Caco-2 (cell line): ENCODE measurements at regions not wholly inside any gene's neighbourhood (a gene's known extent, or its start where the extent isn't known, plus 50 kb on each side); places are given as distances from the start of the nearest gene placed in this dataset.
A peak's percentile ranks its signal among the peaks of the same experiment; 100 is the strongest.

Experiments used
- BruUV-seq: library from RNA; stranded (reverse); fragments of 400-500 nt; replicated peaks from 2 replicates; lab custom pipeline; 2021; lab: Mats Ljungman, UMichigan
- CTCF ChIA-PET: fragments of 300-600 bp; sonication (Branson Sonifier 250); formaldehyde crosslinking; loops from one replicate; lab custom pipeline; 2022; ENCODE audit warnings: antibody characterized with exemption; lab: Charles Lee
- POLR2A ChIA-PET: fragments of 300-600 bp; sonication (Branson Sonifier 250); formaldehyde crosslinking; loops from one replicate; lab custom pipeline; 2022; ENCODE audit warnings: antibody characterized with exemption; lab: Charles Lee
- DNase-seq, 2 experiments: peaks; one replicate each; pipeline versions ENCODE4 v3.0.0 to v3.0.0-alpha.2; 2020 to 2022
- H3K27me3 ChIP-seq: replicated peaks from 2 replicates; pipeline ENCODE4 v1.6.0; 2011; ENCODE audit warnings: low read length; ENCODE audit not compliant: control insufficient read depth, insufficient read depth
- H3K36me3 ChIP-seq: 2 replicates; pipeline ENCODE4 v1.5.1; 2011; ENCODE audit warnings: low read length; ENCODE audit not compliant: control insufficient read depth, insufficient read depth
- H3K4me1 ChIP-seq: fragments of 250-450 bp; sonication (Bioruptor Pico); 2 replicates; pipeline ENCODE4 v1.5.1; 2020; ENCODE audit warnings: mild to moderate bottlenecking
- H3K4me3 ChIP-seq: 2 replicates; pipeline ENCODE4 v1.5.1; 2011; ENCODE audit warnings: low read depth, mild to moderate bottlenecking, control low read depth, low read length
- H3K9me3 ChIP-seq: fragments of 250-450 bp; sonication (Bioruptor Pico); 2 replicates; pipeline ENCODE4 v1.5.1; 2020; ENCODE audit warnings: mild to moderate bottlenecking, moderate library complexity
- H3K27ac Mint-ChIP-seq: one replicate; pipeline ENCODE4 v1.8.0; 2022; ENCODE audit warnings: mixed read lengths; ENCODE audit not compliant: unreplicated experiment
- H3K27me3 Mint-ChIP-seq: one replicate; pipeline ENCODE4 v1.8.0; 2022; ENCODE audit warnings: mixed read lengths; ENCODE audit not compliant: insufficient read depth, unreplicated experiment
- H3K36me3 Mint-ChIP-seq: one replicate; pipeline ENCODE4 v1.8.0; 2022; ENCODE audit warnings: mild to moderate bottlenecking, mixed read lengths; ENCODE audit not compliant: insufficient read depth, unreplicated experiment
- H3K4me1 Mint-ChIP-seq: one replicate; pipeline ENCODE4 v1.8.0; 2022; ENCODE audit warnings: low read depth, mixed read lengths; ENCODE audit not compliant: unreplicated experiment
- H3K4me3 Mint-ChIP-seq: one replicate; pipeline ENCODE4 v1.8.0; 2022; ENCODE audit warnings: mild to moderate bottlenecking, moderate library complexity, mixed read lengths; ENCODE audit not compliant: unreplicated experiment
- H3K9me3 Mint-ChIP-seq: one replicate; pipeline ENCODE4 v1.8.0; 2022; ENCODE audit warnings: mixed read lengths; ENCODE audit not compliant: unreplicated experiment
- intact Hi-C: fragments of 100-400 bp; cut with micrococcal nuclease; formaldehyde crosslinking; loops from one replicate; pipeline ENCODE4 v1.10.0; 2022; ENCODE audit not compliant: unreplicated experiment
- TF ChIP-seq, protein P1 (sequence below), 2 experiments: fragments of 200-600 bp in 1 of 2; IDR thresholded peaks; 1 replicate in 1 of 2; 2 replicates in 1 of 2; pipeline versions ENCODE4 v1.5.1 to v1.8.0; 2011 to 2022; ENCODE audit warnings: antibody characterized with exemption in 1 of 2, control low read depth in 1 of 2, inconsistent platforms in 1 of 2, low read depth in 1 of 2, low read length in 1 of 2, mild to moderate bottlenecking in 1 of 2, moderate library complexity in 1 of 2; ENCODE audit not compliant: insufficient read depth in 1 of 2, severe bottlenecking in 1 of 2, unreplicated experiment in 1 of 2

DNA sequence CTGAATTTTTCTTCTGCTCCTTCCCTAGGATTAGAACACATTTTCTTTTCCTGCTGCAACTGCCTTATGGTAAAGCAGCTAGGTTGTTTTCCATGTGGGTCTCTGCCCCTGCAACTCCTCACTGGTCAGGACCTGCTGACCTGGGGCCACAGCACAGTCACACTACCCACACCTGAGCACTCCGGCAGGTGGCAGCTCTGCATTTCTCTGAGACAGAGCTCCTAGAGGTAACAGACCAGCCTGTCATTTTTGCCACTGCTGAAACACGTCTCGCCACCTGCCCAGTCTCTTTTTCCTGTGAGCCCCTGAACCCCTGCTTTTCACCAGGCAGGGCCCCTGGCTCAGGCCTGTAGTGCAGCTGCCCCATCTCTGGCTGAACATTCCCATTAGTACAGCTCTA lies 609.6 kb downstream of the HINT1 start:
- TF ChIP-seq, protein P1, sequence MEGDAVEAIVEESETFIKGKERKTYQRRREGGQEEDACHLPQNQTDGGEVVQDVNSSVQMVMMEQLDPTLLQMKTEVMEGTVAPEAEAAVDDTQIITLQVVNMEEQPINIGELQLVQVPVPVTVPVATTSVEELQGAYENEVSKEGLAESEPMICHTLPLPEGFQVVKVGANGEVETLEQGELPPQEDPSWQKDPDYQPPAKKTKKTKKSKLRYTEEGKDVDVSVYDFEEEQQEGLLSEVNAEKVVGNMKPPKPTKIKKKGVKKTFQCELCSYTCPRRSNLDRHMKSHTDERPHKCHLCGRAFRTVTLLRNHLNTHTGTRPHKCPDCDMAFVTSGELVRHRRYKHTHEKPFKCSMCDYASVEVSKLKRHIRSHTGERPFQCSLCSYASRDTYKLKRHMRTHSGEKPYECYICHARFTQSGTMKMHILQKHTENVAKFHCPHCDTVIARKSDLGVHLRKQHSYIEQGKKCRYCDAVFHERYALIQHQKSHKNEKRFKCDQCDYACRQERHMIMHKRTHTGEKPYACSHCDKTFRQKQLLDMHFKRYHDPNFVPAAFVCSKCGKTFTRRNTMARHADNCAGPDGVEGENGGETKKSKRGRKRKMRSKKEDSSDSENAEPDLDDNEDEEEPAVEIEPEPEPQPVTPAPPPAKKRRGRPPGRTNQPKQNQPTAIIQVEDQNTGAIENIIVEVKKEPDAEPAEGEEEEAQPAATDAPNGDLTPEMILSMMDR (IDR thresholded peaks at IDR 0.05; ENCODE audit: insufficient read depth in 1 of 2, low read depth in 1 of 2, low read length in 1 of 2, severe bottlenecking in 1 of 2, unreplicated experiment in 1 of 2): peak in 1 of 2 experiments; percentile 24
- BruUV-seq: no TSS peak
- no peaks in the 10 kb centered on the region for H3K27me3 ChIP-seq
- H3K4me3 Mint-ChIP-seq: no peak overlapping the region
- POLR2A ChIA-PET: no interaction called here
- CTCF ChIA-PET: no interaction called here
- H3K4me1 Mint-ChIP-seq: no peaks in the 10 kb centered on the region
- H3K27ac Mint-ChIP-seq: no peak overlapping the region
- H3K4me3 ChIP-seq: no peak overlapping the region
- no peaks in the 10 kb centered on the region for H3K4me1 ChIP-seq
- H3K9me3 Mint-ChIP-seq: peaks cover 18% of the 10 kb centered on the region
- H3K27me3 Mint-ChIP-seq: no peaks in the 10 kb centered on the region
- H3K36me3 ChIP-seq: no peaks in the 10 kb centered on the region
- no peaks in the 10 kb centered on the region for H3K36me3 Mint-ChIP-seq
- DNase-seq: peak; percentile 5 to 35
- H3K9me3 ChIP-seq: no peaks in the 10 kb centered on the region; the same call in 1 of the 2 replicates
- intact Hi-C loops: loop anchor here (1.0 to 10.0 kb wide), 3 partner anchors 165 to 557 kb away; no protein-coding TSS in a partner anchor

DNA sequence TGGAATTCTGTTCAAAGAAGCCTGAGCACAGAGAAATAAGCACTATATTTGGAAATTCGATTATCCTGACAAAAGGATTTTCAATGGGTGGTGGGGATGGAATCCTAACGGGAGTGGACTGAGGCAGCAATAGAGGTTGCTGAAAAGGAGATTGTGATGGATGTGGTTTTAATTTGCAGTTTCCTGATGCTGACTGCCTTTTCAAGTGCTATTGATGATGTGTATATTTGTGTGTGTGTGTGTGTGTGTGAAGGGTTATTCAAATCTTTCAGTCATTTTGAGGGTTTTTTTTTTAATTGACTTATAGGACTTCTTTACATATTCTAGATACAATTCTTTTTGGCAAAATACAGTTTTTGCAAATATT lies 614.5 kb downstream of the HINT1 start:
- POLR2A ChIA-PET: no interaction called here
- Histone ChIP-seq H3K9me3 (no peaks in the 10 kb centered on the region), H3K4me3 (no peak overlapping the region), H3K36me3 (no peaks in the 10 kb centered on the region), H3K4me1 (peaks cover 2% of the 10 kb centered on the region; the same call in 1 of the 2 replicates), H3K27me3 (no peaks in the 10 kb centered on the region)
- TF ChIP-seq, protein P1 (IDR thresholded peaks at IDR 0.05; ENCODE audit: insufficient read depth in 1 of 2, low read depth in 1 of 2, low read length in 1 of 2, severe bottlenecking in 1 of 2, unreplicated experiment in 1 of 2): no peak
- Mint-ChIP-seq H3K9me3 (peaks cover 15% of the 10 kb centered on the region), H3K27ac (no peak overlapping the region), H3K4me1 (no peaks in the 10 kb centered on the region), H3K4me3 (no peak overlapping the region), H3K27me3 (no peaks in the 10 kb centered on the region), H3K36me3 (no peaks in the 10 kb centered on the region)
- CTCF ChIA-PET: no interaction called here
- no peak for DNase-seq
- intact Hi-C loops: loop anchor here (10.0 kb wide), 1 partner anchor 454 kb away; no protein-coding TSS in a partner anchor
- BruUV-seq: no TSS peak

DNA sequence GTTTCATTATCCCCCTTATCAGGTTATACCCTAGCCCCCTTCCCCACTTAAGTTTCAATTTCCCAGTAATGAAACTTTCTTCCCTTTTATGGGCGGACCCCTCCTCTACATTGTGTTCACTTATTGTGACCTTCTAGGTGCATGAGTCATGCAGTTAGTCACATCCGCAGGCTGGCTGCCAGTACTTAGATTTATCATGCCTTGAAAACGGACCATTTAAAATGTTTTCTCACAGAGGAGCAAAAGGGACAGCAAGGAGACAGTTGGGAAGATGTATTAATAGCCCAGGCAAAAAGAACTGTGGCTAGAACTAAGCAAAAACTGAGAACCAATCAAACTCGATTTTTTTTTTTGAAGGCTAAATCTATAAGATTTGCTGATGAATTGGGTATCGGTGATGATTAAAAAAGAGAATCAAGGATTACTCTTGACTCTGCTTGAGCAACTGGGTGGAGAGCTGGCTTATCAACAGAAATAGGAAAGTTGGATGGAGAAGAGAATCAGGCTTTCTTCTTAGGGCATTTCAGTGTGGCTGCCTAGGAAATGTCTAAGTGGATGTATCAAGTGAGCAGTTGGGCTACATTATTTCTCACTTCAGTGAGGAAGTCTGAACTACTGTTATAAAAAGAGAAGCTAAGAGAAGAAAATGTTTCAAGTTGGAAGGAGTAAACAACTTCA lies 615.0 kb downstream of the HINT1 start:
- Mint-ChIP-seq H3K9me3 (peaks cover 15% of the 10 kb centered on the region), H3K27me3 (no peaks in the 10 kb centered on the region), H3K36me3 (no peaks in the 10 kb centered on the region), H3K4me3 (no peak overlapping the region), H3K4me1 (peaks cover 5% of the 10 kb centered on the region), H3K27ac (no peak overlapping the region)
- BruUV-seq: no TSS peak
- TF ChIP-seq, protein P1 (IDR thresholded peaks at IDR 0.05; ENCODE audit: insufficient read depth in 1 of 2, low read depth in 1 of 2, low read length in 1 of 2, severe bottlenecking in 1 of 2, unreplicated experiment in 1 of 2): no peak
- intact Hi-C loops: loop anchor here (5.0 to 10.0 kb wide), 2 partner anchors 158 to 455 kb away; no protein-coding TSS in a partner anchor
- Histone ChIP-seq H3K4me1 (peaks cover 7% of the 10 kb centered on the region; the same call in 1 of the 2 replicates), H3K27me3 (no peaks in the 10 kb centered on the region), H3K4me3 (no peak overlapping the region), H3K36me3 (no peaks in the 10 kb centered on the region), H3K9me3 (no peaks in the 10 kb centered on the region)
- no peak for DNase-seq
- ChIA-PET POLR2A (no interaction called here), CTCF (no interaction called here)
